ENCODE measurements at regions not wholly inside any gene's neighbourhood (a gene's known extent, or its start where the extent isn't known, plus 50 kb on each side); places are given as distances from the start of the nearest gene placed in this dataset.

DNA sequence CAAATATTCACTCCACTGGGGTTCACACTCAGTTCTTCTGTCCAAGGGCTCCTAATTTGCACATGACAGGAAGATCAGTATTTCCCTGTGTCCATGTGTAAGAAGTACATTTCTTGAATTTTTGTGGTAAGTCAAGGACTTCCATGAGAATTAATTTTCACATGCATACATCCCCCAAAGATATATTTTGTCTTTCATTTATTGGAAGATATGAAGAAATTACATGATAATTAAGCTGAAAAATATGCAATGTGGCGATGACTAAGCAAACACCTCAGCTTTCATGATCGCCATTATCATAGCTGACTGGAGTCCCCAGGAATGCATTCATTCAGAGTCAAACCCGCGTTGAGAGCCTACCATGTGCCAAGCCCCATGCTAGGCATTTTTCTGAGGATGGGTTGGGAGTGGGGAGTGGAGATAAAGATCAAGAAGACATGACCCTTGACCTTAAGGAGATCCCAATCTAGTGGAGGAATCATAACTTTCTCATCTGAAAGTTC lies 104.6 kb upstream of the F3 start:
- TF ChIP-seq, protein P1, sequence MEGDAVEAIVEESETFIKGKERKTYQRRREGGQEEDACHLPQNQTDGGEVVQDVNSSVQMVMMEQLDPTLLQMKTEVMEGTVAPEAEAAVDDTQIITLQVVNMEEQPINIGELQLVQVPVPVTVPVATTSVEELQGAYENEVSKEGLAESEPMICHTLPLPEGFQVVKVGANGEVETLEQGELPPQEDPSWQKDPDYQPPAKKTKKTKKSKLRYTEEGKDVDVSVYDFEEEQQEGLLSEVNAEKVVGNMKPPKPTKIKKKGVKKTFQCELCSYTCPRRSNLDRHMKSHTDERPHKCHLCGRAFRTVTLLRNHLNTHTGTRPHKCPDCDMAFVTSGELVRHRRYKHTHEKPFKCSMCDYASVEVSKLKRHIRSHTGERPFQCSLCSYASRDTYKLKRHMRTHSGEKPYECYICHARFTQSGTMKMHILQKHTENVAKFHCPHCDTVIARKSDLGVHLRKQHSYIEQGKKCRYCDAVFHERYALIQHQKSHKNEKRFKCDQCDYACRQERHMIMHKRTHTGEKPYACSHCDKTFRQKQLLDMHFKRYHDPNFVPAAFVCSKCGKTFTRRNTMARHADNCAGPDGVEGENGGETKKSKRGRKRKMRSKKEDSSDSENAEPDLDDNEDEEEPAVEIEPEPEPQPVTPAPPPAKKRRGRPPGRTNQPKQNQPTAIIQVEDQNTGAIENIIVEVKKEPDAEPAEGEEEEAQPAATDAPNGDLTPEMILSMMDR (IDR thresholded peaks at IDR 0.05; ENCODE audit: low read depth, low read length, missing input control) = no peak
- TF ChIP-seq EGR1 (IDR thresholded peaks at IDR 0.05; ENCODE audit: low read depth in 2 of 2) (no peak), MAX (IDR thresholded peaks at IDR 0.05) (no peak), YY1 (IDR thresholded peaks at IDR 0.05) (no peak), SP1 (IDR thresholded peaks at IDR 0.05) (no peak), GABPA (IDR thresholded peaks at IDR 0.05 in 1 of 2, conservative IDR thresholded peaks at IDR 0.05 in 1 of 2) (no peak), TAF1 (conservative IDR thresholded peaks at IDR 0.05) (no peak), HNF4G (IDR thresholded peaks at IDR 0.05) (no peak), RAD21 (IDR thresholded peaks at IDR 0.05) (no peak), HNF4A (conservative IDR thresholded peaks at IDR 0.05) (no peak), JUND (IDR thresholded peaks at IDR 0.05) (no peak), ATF3 (IDR thresholded peaks at IDR 0.05) (no peak)
- TF ChIP-seq, protein P2, sequence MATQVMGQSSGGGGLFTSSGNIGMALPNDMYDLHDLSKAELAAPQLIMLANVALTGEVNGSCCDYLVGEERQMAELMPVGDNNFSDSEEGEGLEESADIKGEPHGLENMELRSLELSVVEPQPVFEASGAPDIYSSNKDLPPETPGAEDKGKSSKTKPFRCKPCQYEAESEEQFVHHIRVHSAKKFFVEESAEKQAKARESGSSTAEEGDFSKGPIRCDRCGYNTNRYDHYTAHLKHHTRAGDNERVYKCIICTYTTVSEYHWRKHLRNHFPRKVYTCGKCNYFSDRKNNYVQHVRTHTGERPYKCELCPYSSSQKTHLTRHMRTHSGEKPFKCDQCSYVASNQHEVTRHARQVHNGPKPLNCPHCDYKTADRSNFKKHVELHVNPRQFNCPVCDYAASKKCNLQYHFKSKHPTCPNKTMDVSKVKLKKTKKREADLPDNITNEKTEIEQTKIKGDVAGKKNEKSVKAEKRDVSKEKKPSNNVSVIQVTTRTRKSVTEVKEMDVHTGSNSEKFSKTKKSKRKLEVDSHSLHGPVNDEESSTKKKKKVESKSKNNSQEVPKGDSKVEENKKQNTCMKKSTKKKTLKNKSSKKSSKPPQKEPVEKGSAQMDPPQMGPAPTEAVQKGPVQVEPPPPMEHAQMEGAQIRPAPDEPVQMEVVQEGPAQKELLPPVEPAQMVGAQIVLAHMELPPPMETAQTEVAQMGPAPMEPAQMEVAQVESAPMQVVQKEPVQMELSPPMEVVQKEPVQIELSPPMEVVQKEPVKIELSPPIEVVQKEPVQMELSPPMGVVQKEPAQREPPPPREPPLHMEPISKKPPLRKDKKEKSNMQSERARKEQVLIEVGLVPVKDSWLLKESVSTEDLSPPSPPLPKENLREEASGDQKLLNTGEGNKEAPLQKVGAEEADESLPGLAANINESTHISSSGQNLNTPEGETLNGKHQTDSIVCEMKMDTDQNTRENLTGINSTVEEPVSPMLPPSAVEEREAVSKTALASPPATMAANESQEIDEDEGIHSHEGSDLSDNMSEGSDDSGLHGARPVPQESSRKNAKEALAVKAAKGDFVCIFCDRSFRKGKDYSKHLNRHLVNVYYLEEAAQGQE (IDR thresholded peaks at IDR 0.05) = no peak
- TF ChIP-seq, protein P3, sequence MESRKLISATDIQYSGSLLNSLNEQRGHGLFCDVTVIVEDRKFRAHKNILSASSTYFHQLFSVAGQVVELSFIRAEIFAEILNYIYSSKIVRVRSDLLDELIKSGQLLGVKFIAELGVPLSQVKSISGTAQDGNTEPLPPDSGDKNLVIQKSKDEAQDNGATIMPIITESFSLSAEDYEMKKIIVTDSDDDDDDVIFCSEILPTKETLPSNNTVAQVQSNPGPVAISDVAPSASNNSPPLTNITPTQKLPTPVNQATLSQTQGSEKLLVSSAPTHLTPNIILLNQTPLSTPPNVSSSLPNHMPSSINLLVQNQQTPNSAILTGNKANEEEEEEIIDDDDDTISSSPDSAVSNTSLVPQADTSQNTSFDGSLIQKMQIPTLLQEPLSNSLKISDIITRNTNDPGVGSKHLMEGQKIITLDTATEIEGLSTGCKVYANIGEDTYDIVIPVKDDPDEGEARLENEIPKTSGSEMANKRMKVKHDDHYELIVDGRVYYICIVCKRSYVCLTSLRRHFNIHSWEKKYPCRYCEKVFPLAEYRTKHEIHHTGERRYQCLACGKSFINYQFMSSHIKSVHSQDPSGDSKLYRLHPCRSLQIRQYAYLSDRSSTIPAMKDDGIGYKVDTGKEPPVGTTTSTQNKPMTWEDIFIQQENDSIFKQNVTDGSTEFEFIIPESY (IDR thresholded peaks at IDR 0.05) = no peak

All from liver (tissue), 3 donors.